GM12878 (cell line): ENCODE measurements at regions not wholly inside any gene's neighbourhood (a gene's known extent, or its start where the extent isn't known, plus 50 kb on each side); places are given as distances from the start of the nearest gene placed in this dataset. TPM values are rescaled to one million over a fixed set of nuclear protein-coding genes. Genes with fewer than 3 reads are reported as not detected.

Experiments used
- ATAC-seq: fragments of 200-7000 bp; cut with Tn5 transposase; 3 replicates; pipeline ENCODE4 v1.9.1; 2020; ENCODE audit warnings: mild to moderate bottlenecking, moderate library complexity
- BruUV-seq: library from RNA; stranded (reverse); fragments of 400-500 nt; replicated peaks from 2 replicates; lab custom pipeline; 2021; lab: Mats Ljungman, UMichigan
- CTCF ChIA-PET: fragments of 300-600 bp; sonication (Branson Sonifier 250); formaldehyde crosslinking; extraction: SDS; loops from one replicate; lab custom pipeline; 2021; ENCODE audit warnings: inconsistent platforms; lab: Yijun Ruan, JAX
- POLR2A ChIA-PET: fragments of 350-600 bp; formaldehyde crosslinking; extraction: SDS; loops from one replicate; lab custom pipeline; 2021; ENCODE audit warnings: inconsistent platforms; lab: Charles Lee
- RAD21 ChIA-PET: fragments of 300-600 bp; sonication (Branson Sonifier 250); formaldehyde crosslinking; loops from one replicate; lab custom pipeline; 2023; ENCODE audit warnings: antibody characterized with exemption; ENCODE audit not compliant: unreplicated experiment; lab: Charles Lee
- SMC1A ChIA-PET: fragments of 300-600 bp; sonication (Branson Sonifier 250); formaldehyde crosslinking; loops from one replicate; lab custom pipeline; 2023; ENCODE audit not compliant: unreplicated experiment, uncharacterized antibody; lab: Charles Lee
- DNase-seq: peaks from one replicate; pipeline ENCODE4 v3.0.0-alpha.2; 2011; ENCODE audit warnings: low read depth, low spot score
- FAIRE-seq: peaks from 3 replicates; lab custom pipeline; 2011; peaks lifted over from hg19 to GRCh38; lab: Jason Lieb, UNC
- H2AFZ ChIP-seq: 2 replicates; pipeline ENCODE4 v1.6.0; 2011; ENCODE audit warnings: low read depth, low read length, control low read depth; ENCODE audit not compliant: control insufficient read depth
- H3K27ac ChIP-seq: 2 replicates; pipeline ENCODE4 v1.5.1; 2011; ENCODE audit warnings: control low read depth; ENCODE audit not compliant: control insufficient read depth, insufficient read depth
- H3K27me3 ChIP-seq, 2 experiments: replicated peaks in 1 of 2; 2 replicates each; pipeline versions ENCODE4 v1.6.0 to v1.6.1; 2011; ENCODE audit warnings: low read length in 1 of 2; ENCODE audit not compliant: control insufficient read depth in 2 of 2, insufficient read depth in 2 of 2
- H3K36me3 ChIP-seq, 2 experiments: 2 replicates each; pipeline ENCODE4 v1.5.1; 2011; ENCODE audit warnings: low read length in 1 of 2; ENCODE audit not compliant: control insufficient read depth in 2 of 2, insufficient read depth in 2 of 2
- H3K4me1 ChIP-seq: 2 replicates; pipeline ENCODE4 v1.6.1; 2011; ENCODE audit warnings: mild to moderate bottlenecking, low read length, moderate library complexity, mixed read lengths; ENCODE audit not compliant: control insufficient read depth, insufficient read depth
- H3K4me2 ChIP-seq: 2 replicates; pipeline ENCODE4 v1.6.0; 2011; ENCODE audit warnings: control low read depth; ENCODE audit not compliant: control insufficient read depth, insufficient read depth
- H3K4me3 ChIP-seq: fragments of 200-600 bp; sonication (generic); 2 replicates; pipeline ENCODE4 v1.5.1; 2016
- H3K79me2 ChIP-seq: 2 replicates; pipeline ENCODE4 v1.6.0; 2011; ENCODE audit warnings: low read length; ENCODE audit not compliant: control insufficient read depth, insufficient read depth
- H3K9ac ChIP-seq: 2 replicates; pipeline ENCODE4 v1.8.0; 2011; ENCODE audit warnings: low read length, control low read depth, mixed read lengths; ENCODE audit not compliant: control insufficient read depth, insufficient read depth
- H3K9me3 ChIP-seq: replicated peaks from 3 replicates; pipeline ENCODE4 v1.5.1; 2011; ENCODE audit warnings: mild to moderate bottlenecking, low read length; ENCODE audit not compliant: control insufficient read depth, insufficient read depth
- H4K20me1 ChIP-seq: 2 replicates; pipeline ENCODE4 v1.6.0; 2011; ENCODE audit not compliant: control insufficient read depth, insufficient read depth
- ATF7 ChIP-seq: fragments of 450-650 bp; IDR thresholded peaks from 2 replicates; pipeline ENCODE4 v1.6.1; 2016; ENCODE audit warnings: low read depth, mild to moderate bottlenecking
- CEBPB ChIP-seq, 2 experiments: fragments of 150-350 bp in 1 of 2; IDR thresholded peaks; 2 replicates each; pipeline ENCODE4 v1.6.1; 2012 to 2014; ENCODE audit warnings: low read depth in 2 of 2, low read length in 2 of 2, borderline replicate concordance in 1 of 2, inconsistent platforms in 1 of 2
- CHD4 ChIP-seq: fragments of 200-600 bp; sonication (generic); IDR thresholded peaks from 2 replicates; pipeline ENCODE4 v1.6.1; 2016; ENCODE audit warnings: mild to moderate bottlenecking
- DPF2 ChIP-seq: fragments of 450-650 bp; IDR thresholded peaks from 2 replicates; pipeline ENCODE4 v1.6.1; 2017; ENCODE audit warnings: mild to moderate bottlenecking
- KLF5 ChIP-seq: fragments of 450-650 bp; IDR thresholded peaks from 2 replicates; pipeline ENCODE4 v1.6.1; 2014; ENCODE audit warnings: mild to moderate bottlenecking; ENCODE audit not compliant: partially characterized antibody
- PAX8 ChIP-seq: fragments of 450-650 bp; IDR thresholded peaks from 2 replicates; pipeline ENCODE4 v1.6.1; 2017; ENCODE audit warnings: mild to moderate bottlenecking, moderate library complexity
- RB1 ChIP-seq: fragments of 450-650 bp; formaldehyde crosslinking; IDR thresholded peaks from 2 replicates; pipeline ENCODE4 v1.6.1; 2017; ENCODE audit warnings: mild to moderate bottlenecking, borderline replicate concordance
- RBBP5 ChIP-seq: fragments of 200-600 bp; sonication (generic); conservative IDR thresholded peaks from 2 replicates; pipeline ENCODE4 v1.6.1; 2016
- SMARCA5 ChIP-seq: fragments of 450-650 bp; IDR thresholded peaks from 2 replicates; pipeline ENCODE4 v1.6.1; 2017; ENCODE audit warnings: mild to moderate bottlenecking
- SPI1 ChIP-seq: IDR thresholded peaks from 2 replicates; pipeline ENCODE4 v1.6.1; 2011; ENCODE audit warnings: low read depth, mild to moderate bottlenecking, low read length, moderate library complexity, borderline replicate concordance; ENCODE audit not compliant: insufficient read depth
- STAT1 ChIP-seq: fragments of 450-650 bp; conservative IDR thresholded peaks from 2 replicates; pipeline ENCODE4 v1.6.1; 2014; ENCODE audit warnings: antibody characterized with exemption, mild to moderate bottlenecking
- SUPT20H ChIP-seq: IDR thresholded peaks from 2 replicates; pipeline ENCODE4 v1.6.1; 2011; ENCODE audit warnings: low read depth, mild to moderate bottlenecking, low read length, moderate library complexity, borderline replicate concordance; ENCODE audit not compliant: control insufficient read depth
- WGBS: methylation state at CpG from one replicate; pipeline ENCODE4 v1.1.6; 2016; ENCODE audit warnings: low lambda C conversion rate; ENCODE audit not compliant: insufficient replicate concordance, insufficient coverage; ENCODE audit errors: missing lambda C conversion rate; 5-methylcytosine and 5-hydroxymethylcytosine counted together
- in situ Hi-C: fragments of 300-500 bp; cut with MboI; formaldehyde crosslinking; loops from 9 replicates; pipeline ENCODE4 v1.14.3; 2018; ENCODE audit warnings: mixed read lengths
- intact Hi-C: fragments of 100-400 bp; cut with micrococcal nuclease; formaldehyde crosslinking; loops from one replicate; pipeline ENCODE4 v1.14.2; 2022; ENCODE audit not compliant: unreplicated experiment
- small RNA-seq: library from RNA; depleted of rRNA; stranded (forward); fragments of <200 nt; gene quantifications from one replicate; pipeline ENCODE3, GENCODE V24; 2014
- TF ChIP-seq, protein P1 (sequence below): IDR thresholded peaks from 2 replicates; pipeline ENCODE4 v1.6.1; 2011; ENCODE audit warnings: low read depth, low read length, improper control_type of control experiment, borderline replicate concordance
- TF ChIP-seq, protein P2 (sequence below): fragments of 450-650 bp; formaldehyde crosslinking; IDR thresholded peaks from 2 replicates; pipeline ENCODE4 v1.5.0; 2022; ENCODE audit warnings: mild to moderate bottlenecking, missing genetic modification characterization

DNA sequence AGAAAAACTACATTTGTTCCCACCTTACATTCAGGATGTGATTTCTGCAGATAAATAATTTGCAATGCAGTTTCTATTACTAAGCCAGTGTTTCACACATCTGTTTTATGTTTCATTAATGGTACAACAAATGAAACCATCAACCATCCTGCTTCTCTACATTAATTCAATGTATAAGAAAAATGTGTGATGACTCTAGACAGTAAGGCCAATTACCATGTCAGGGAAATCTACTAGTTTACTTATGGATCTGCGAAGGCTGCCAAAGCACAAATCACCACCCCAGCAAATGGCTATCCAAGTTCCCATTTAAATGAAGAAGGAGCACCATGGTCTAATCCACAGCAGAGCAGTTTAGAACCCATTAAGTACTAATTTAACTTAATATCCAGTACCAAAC, 50.1 kb upstream of the NCAM1 start:
- 27% methylated on average over 1 of the region's 1 CpG for WGBS
- FAIRE-seq = no peak
- TF ChIP-seq RBBP5 (no peak), PAX8 (no peak), CHD4 (no peak), KLF5 (no peak), DPF2 (no peak), ATF7 (no peak), CEBPB (IDR thresholded peaks at IDR 0.05; ENCODE audit: borderline replicate concordance in 1 of 2, low read depth in 2 of 2, low read length in 2 of 2) (no peak), SPI1 (no peak), SMARCA5 (no peak), SUPT20H (no peak), RB1 (no peak), STAT1 (no peak)
- TF ChIP-seq, protein P1, sequence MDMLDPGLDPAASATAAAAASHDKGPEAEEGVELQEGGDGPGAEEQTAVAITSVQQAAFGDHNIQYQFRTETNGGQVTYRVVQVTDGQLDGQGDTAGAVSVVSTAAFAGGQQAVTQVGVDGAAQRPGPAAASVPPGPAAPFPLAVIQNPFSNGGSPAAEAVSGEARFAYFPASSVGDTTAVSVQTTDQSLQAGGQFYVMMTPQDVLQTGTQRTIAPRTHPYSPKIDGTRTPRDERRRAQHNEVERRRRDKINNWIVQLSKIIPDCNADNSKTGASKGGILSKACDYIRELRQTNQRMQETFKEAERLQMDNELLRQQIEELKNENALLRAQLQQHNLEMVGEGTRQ = no peak
- TF ChIP-seq, protein P2, sequence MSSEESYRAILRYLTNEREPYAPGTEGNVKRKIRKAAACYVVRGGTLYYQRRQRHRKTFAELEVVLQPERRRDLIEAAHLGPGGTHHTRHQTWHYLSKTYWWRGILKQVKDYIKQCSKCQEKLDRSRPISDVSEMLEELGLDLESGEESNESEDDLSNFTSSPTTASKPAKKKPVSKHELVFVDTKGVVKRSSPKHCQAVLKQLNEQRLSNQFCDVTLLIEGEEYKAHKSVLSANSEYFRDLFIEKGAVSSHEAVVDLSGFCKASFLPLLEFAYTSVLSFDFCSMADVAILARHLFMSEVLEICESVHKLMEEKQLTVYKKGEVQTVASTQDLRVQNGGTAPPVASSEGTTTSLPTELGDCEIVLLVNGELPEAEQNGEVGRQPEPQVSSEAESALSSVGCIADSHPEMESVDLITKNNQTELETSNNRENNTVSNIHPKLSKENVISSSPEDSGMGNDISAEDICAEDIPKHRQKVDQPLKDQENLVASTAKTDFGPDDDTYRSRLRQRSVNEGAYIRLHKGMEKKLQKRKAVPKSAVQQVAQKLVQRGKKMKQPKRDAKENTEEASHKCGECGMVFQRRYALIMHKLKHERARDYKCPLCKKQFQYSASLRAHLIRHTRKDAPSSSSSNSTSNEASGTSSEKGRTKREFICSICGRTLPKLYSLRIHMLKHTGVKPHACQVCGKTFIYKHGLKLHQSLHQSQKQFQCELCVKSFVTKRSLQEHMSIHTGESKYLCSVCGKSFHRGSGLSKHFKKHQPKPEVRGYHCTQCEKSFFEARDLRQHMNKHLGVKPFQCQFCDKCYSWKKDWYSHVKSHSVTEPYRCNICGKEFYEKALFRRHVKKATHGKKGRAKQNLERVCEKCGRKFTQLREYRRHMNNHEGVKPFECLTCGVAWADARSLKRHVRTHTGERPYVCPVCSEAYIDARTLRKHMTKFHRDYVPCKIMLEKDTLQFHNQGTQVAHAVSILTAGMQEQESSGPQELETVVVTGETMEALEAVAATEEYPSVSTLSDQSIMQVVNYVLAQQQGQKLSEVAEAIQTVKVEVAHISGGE = no peak

More for the DNA sequence above, 50.1 kb upstream of the NCAM1 start:
- no peaks in the 10 kb centered on the region for H4K20me1 ChIP-seq
- ATAC-seq = no peak
- H3K4me2 ChIP-seq = no peak overlapping the region
- CTCF ChIA-PET = interaction anchor here (0.6 kb wide), 1 partner anchor 18 kb away, joined by 3 read pairs; no protein-coding TSS in a partner anchor
- no peak overlapping the region for H3K4me3 ChIP-seq
- H3K79me2 ChIP-seq = no peaks in the 10 kb centered on the region
- SMC1A ChIA-PET = no interaction called here
- no peaks in the 10 kb centered on the region for H3K36me3 ChIP-seq
- H3K9me3 ChIP-seq = no peaks in the 10 kb centered on the region
- in situ Hi-C loops (no loop called here), intact Hi-C loops (no loop called here)
- H3K9ac ChIP-seq = no peak overlapping the region
- no peak overlapping the region for H3K27ac ChIP-seq
- no peaks in the 10 kb centered on the region for H3K4me1 ChIP-seq
- DNase-seq = no peak
- RAD21 ChIA-PET = no interaction called here
- no peak overlapping the region for H2AFZ ChIP-seq
- no peaks in the 10 kb centered on the region for H3K27me3 ChIP-seq
- no TSS peak for BruUV-seq
- POLR2A ChIA-PET = no interaction called here

Small RNA genes in the stretch of these regions (small RNA-seq; reads per million reads assigned to genes)
- gene RF00477 = not detected
- gene RNU6-44P = not detected
